Stimulated activated CD8-positive, alpha-beta memory T cell treated with anti-CD3 and anti-CD28 coated beads, Interleukin-12 subunit alpha, Interleukin-12 subunit beta, amount 100 ng/mL, for 1 hour (primary cell): ENCODE measurements at regions not wholly inside any gene's neighbourhood (a gene's known extent, or its start where the extent isn't known, plus 50 kb on each side); places are given as distances from the start of the nearest gene placed in this dataset.

Experiments used
- DNase-seq: peaks from one replicate; pipeline ENCODE4 v3.0.0-alpha.2; 2020; ENCODE audit warnings: low read depth

- DNase-seq, result no peak
These were observed 123.3 kb upstream of the THY1 start for GRCh38 chr11:119545978-119546915.

GRCh38 chr11:119540370-119541125, 117.6 kb upstream of the THY1 start:
- no peak for DNase-seq

- DNase-seq, result no peak
These were observed 116.6 kb upstream of the THY1 start for GRCh38 chr11:119539583-119539982.

GRCh38 chr11:119538753-119539152, 115.8 kb upstream of the THY1 start:
- DNase-seq, result no peak

GRCh38 chr11:119537306-119538253, 114.6 kb upstream of the THY1 start:
- DNase-seq, result no peak

GRCh38 chr11:119536801-119537200, 113.8 kb upstream of the THY1 start:
- no peak for DNase-seq

GRCh38 chr11:119533921-119534736, 111.2 kb upstream of the THY1 start:
- peak; percentile 4 for DNase-seq

- DNase-seq, result no peak
These were observed 110.5 kb upstream of the THY1 start for GRCh38 chr11:119533462-119533861.

GRCh38 chr11:119532551-119532950, 109.6 kb upstream of the THY1 start:
- DNase-seq, result no peak

- no peak for DNase-seq
These were observed 108.7 kb upstream of the THY1 start for GRCh38 chr11:119531623-119532022.

GRCh38 chr11:119531056-119531455, 108.1 kb upstream of the THY1 start:
- no peak for DNase-seq

GRCh38 chr11:119530509-119530908, 107.5 kb upstream of the THY1 start:
- DNase-seq, result no peak

- DNase-seq, result no peak
These were observed 107.0 kb upstream of the THY1 start for GRCh38 chr11:119529936-119530335.

- no peak for DNase-seq
These were observed 106.3 kb upstream of the THY1 start for GRCh38 chr11:119529063-119529845.

- DNase-seq, result no peak
These were observed 102.9 kb upstream of the THY1 start for GRCh38 chr11:119525867-119526196.

- no peak for DNase-seq
These were observed 102.4 kb upstream of the THY1 start for GRCh38 chr11:119525180-119525866.

- DNase-seq, result no peak
These were observed 100.7 kb upstream of the THY1 start for GRCh38 chr11:119523539-119524157.

GRCh38 chr11:119522609-119523008, 99.6 kb upstream of the THY1 start:
- no peak for DNase-seq

GRCh38 chr11:119521551-119521950, 98.6 kb upstream of the THY1 start:
- no peak for DNase-seq
